ENCODE measurements at regions not wholly inside any gene's neighbourhood (a gene's known extent, or its start where the extent isn't known, plus 50 kb on each side); places are given as distances from the start of the nearest gene placed in this dataset.

GRCh38 chr6:117174835-117175360 is 90.5 kb upstream of the VGLL2 start:
- no peak for DNase-seq
- TF ChIP-seq POLR2A (IDR thresholded peaks at IDR 0.05) (no peak), CTCF (IDR thresholded peaks at IDR 0.05) (no peak)
- Histone ChIP-seq H3K4me1 (no peaks in the 10 kb centered on the region), H3K36me3 (ENCODE audit: low read depth, missing control alignments) (no peaks in the 10 kb centered on the region), H3K4me3 (no peak overlapping the region), H3K27me3 (no peaks in the 10 kb centered on the region), H3K27ac (no peak overlapping the region), H3K9me3 (no peaks in the 10 kb centered on the region)
- intact Hi-C loops (cut with DNase I; ENCODE audit: low total_unique reads): no loop called here

DNA sequence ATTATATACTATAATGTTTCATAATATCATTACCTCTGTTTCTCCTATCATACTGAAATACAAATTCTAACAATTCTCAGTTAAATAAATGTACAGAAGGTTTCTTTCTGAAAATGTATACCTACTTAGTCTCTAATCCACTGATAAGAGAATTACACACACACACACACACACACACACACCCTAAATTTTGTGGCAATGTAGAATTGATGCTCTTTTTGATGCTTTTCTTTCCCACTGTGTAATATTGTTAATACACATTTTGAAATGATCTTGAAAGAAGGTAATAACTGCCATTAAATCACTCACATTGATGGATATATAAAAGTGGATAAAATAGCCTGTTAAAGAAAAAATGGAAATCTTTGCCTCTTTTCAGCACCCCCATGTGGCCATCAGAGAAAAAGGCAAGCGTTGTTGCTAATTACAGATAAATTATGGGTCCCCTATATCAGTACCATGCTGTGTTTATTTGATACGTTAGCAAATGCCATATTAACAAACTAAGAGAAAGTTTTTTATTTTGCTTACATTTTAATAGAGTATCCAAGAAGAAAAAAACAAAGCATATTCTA is 76.6 kb upstream of the VGLL2 start:
- no peaks in the 10 kb centered on the region for H3K9me3 ChIP-seq
- H3K36me3 ChIP-seq (ENCODE audit: low read depth, missing control alignments): no peaks in the 10 kb centered on the region
- H3K4me3 ChIP-seq: no peak overlapping the region
- intact Hi-C loops (cut with DNase I; ENCODE audit: low total_unique reads): no loop called here
- TF ChIP-seq POLR2A (IDR thresholded peaks at IDR 0.05) (no peak), CTCF (IDR thresholded peaks at IDR 0.05) (peak in 2 of 3 experiments; percentile 17 to 47)
- 16 to 22% methylated on average over 2 of the region's 2 CpGs for WGBS, 2 donors
- no peak overlapping the region for H3K27ac ChIP-seq
- no peaks in the 10 kb centered on the region for H3K4me1 ChIP-seq
- no peak for DNase-seq
- H3K27me3 ChIP-seq: no peaks in the 10 kb centered on the region

DNA sequence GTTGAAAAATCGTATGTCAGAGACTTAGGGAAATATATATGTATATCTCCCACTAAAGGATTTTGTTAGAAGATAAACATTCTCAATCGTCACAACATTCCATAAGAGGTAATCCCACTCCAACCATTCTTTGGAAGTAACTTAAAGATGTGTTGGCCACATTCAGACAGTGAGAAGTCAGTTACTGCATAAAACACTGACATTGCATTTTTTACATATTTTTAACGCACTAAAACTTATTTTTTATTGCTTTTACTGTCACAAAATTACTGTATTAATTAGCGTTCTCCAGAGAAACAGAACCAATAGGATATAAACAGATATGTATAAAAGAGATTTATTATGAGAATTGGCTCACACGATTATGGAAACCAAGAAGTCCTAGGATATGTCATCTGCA is 74.3 kb upstream of the VGLL2 start:
- intact Hi-C loops (cut with DNase I; ENCODE audit: low total_unique reads): no loop called here
- Histone ChIP-seq H3K27ac (no peak overlapping the region), H3K9me3 (no peaks in the 10 kb centered on the region), H3K4me1 (no peaks in the 10 kb centered on the region), H3K36me3 (ENCODE audit: low read depth, missing control alignments) (no peaks in the 10 kb centered on the region), H3K27me3 (no peaks in the 10 kb centered on the region), H3K4me3 (no peak overlapping the region)
- no peak for DNase-seq
- TF ChIP-seq POLR2A (IDR thresholded peaks at IDR 0.05) (no peak), CTCF (IDR thresholded peaks at IDR 0.05) (no peak)
- WGBS, 2 donors: 73 to 74% methylated on average over 5 of the region's 5 CpGs

- WGBS, 2 donors: 83 to 100% methylated on average over 1 of the region's 1 CpG
- DNase-seq: no peak
- intact Hi-C loops (cut with DNase I; ENCODE audit: low total_unique reads): no loop called here
- TF ChIP-seq POLR2A (IDR thresholded peaks at IDR 0.05) (no peak), CTCF (IDR thresholded peaks at IDR 0.05) (no peak)
- H3K4me3 ChIP-seq: no peak overlapping the region
- H3K9me3 ChIP-seq: no peaks in the 10 kb centered on the region
- H3K4me1 ChIP-seq: no peaks in the 10 kb centered on the region
- H3K27me3 ChIP-seq: no peaks in the 10 kb centered on the region
- no peak overlapping the region for H3K27ac ChIP-seq
- no peaks in the 10 kb centered on the region for H3K36me3 ChIP-seq (ENCODE audit: low read depth, missing control alignments)
These were observed 73.9 kb upstream of the VGLL2 start for GRCh38 chr6:117191448-117191847.

GRCh38 chr6:117194271-117194670 is 71.1 kb upstream of the VGLL2 start:
- no peaks in the 10 kb centered on the region for H3K27me3 ChIP-seq
- no peaks in the 10 kb centered on the region for H3K9me3 ChIP-seq
- intact Hi-C loops (cut with DNase I; ENCODE audit: low total_unique reads): no loop called here
- H3K4me1 ChIP-seq: no peaks in the 10 kb centered on the region
- no peaks in the 10 kb centered on the region for H3K36me3 ChIP-seq (ENCODE audit: low read depth, missing control alignments)
- TF ChIP-seq CTCF (IDR thresholded peaks at IDR 0.05) (no peak), POLR2A (IDR thresholded peaks at IDR 0.05) (no peak)
- WGBS, 2 donors: 44 to 50% methylated on average over 2 of the region's 2 CpGs
- no peak overlapping the region for H3K27ac ChIP-seq
- H3K4me3 ChIP-seq: no peak overlapping the region
- DNase-seq: no peak

Measured in testis (tissue), 2 donors.